ENCODE measurements at regions not wholly inside any gene's neighbourhood (a gene's known extent, or its start where the extent isn't known, plus 50 kb on each side); places are given as distances from the start of the nearest gene placed in this dataset.

- DNase-seq (ENCODE audit: low read depth): no peak
- H3K4me3 ChIP-seq (ENCODE audit: low read length): no peak overlapping the region
- no peak for TF ChIP-seq CTCF (IDR thresholded peaks at IDR 0.05; ENCODE audit: insufficient read depth, low read depth, low read length, missing control alignments)
Observed at GRCh38 chr6:134106702-134107101, 54.3 kb upstream of the SLC2A12 start.

GRCh38 chr6:134105940-134106339, 53.5 kb upstream of the SLC2A12 start:
- no peak for TF ChIP-seq CTCF (IDR thresholded peaks at IDR 0.05; ENCODE audit: insufficient read depth, low read depth, low read length, missing control alignments)
- H3K4me3 ChIP-seq (ENCODE audit: low read length): no peak overlapping the region
- DNase-seq (ENCODE audit: low read depth): no peak

- DNase-seq (ENCODE audit: low read depth): no peak
- H3K4me3 ChIP-seq (ENCODE audit: low read length): no peak overlapping the region
- TF ChIP-seq CTCF (IDR thresholded peaks at IDR 0.05; ENCODE audit: insufficient read depth, low read depth, low read length, missing control alignments): no peak
Observed at GRCh38 chr6:134103006-134103405, 50.6 kb upstream of the SLC2A12 start.
